SK-N-SH treated with all-trans-retinoic acid at 6 μM for 48 hours (cell line): ENCODE measurements at regions not wholly inside any gene's neighbourhood (a gene's known extent, or its start where the extent isn't known, plus 50 kb on each side); places are given as distances from the start of the nearest gene placed in this dataset.

Source experiments
- ARNTL ChIP-seq: fragments of 450-650 bp; formaldehyde crosslinking; IDR thresholded peaks from 2 replicates; pipeline ENCODE4 v1.5.0; 2020; ENCODE audit warnings: low read depth, mild to moderate bottlenecking, moderate library complexity, borderline replicate concordance
- ESRRG ChIP-seq: fragments of 250-450 bp; sonication (Bioruptor Pico); IDR thresholded peaks from 2 replicates; pipeline ENCODE4 v1.6.1; 2021; ENCODE audit warnings: mild to moderate bottlenecking
- ISL1 ChIP-seq: fragments of 250-450 bp; sonication (Bioruptor Pico); IDR thresholded peaks from 2 replicates; pipeline ENCODE4 v2.1.2; 2022; ENCODE audit warnings: mild to moderate bottlenecking, moderate library complexity
- PATZ1 ChIP-seq: fragments of 250-450 bp; sonication (Bioruptor Pico); IDR thresholded peaks from 2 replicates; pipeline ENCODE4 v1.8.0; 2020; ENCODE audit warnings: mild to moderate bottlenecking, moderate library complexity, borderline replicate concordance
- POU6F1 ChIP-seq: fragments of 250-450 bp; sonication (Bioruptor Pico); IDR thresholded peaks from 2 replicates; pipeline ENCODE4 v1.8.0; 2021; ENCODE audit warnings: low read depth, mild to moderate bottlenecking, moderate library complexity, borderline replicate concordance
- RARB ChIP-seq: fragments of 250-450 bp; sonication (Bioruptor Pico); IDR thresholded peaks from 2 replicates; pipeline ENCODE4 v1.8.0; 2021; ENCODE audit warnings: mild to moderate bottlenecking, moderate library complexity
- ZFP30 ChIP-seq: fragments of 450-650 bp; formaldehyde crosslinking; IDR thresholded peaks from 2 replicates; pipeline ENCODE4 v1.5.0; 2022; ENCODE audit warnings: mild to moderate bottlenecking, moderate library complexity
- ZNF70 ChIP-seq: fragments of 450-650 bp; formaldehyde crosslinking; IDR thresholded peaks from 2 replicates; pipeline ENCODE4 v1.5.0; 2020; ENCODE audit warnings: mild to moderate bottlenecking, moderate library complexity

- TF ChIP-seq ISL1 (CRISPR knock-in tag) (no peak), ARNTL (CRISPR knock-in tag) (no peak), PATZ1 (no peak), ZFP30 (no peak), ESRRG (CRISPR knock-in tag) (no peak), ZNF70 (CRISPR knock-in tag) (no peak), POU6F1 (no peak), RARB (CRISPR knock-in tag) (no peak)
Observed at GRCh38 chr1:218778257-218779126, 395.2 kb upstream of the LYPLAL1 start.
